Endothelial cell of umbilical vein (primary cell): ENCODE measurements at regions not wholly inside any gene's neighbourhood (a gene's known extent, or its start where the extent isn't known, plus 50 kb on each side); places are given as distances from the start of the nearest gene placed in this dataset.

Experiments used
- BruUV-seq: library from RNA; stranded (reverse); fragments of 400-500 nt; replicated peaks from 2 replicates; lab custom pipeline; 2021; lab: Mats Ljungman, UMichigan
- CTCF ChIA-PET: fragments of 300-600, 350-600 bp; sonication (Branson Sonifier 250); formaldehyde crosslinking; loops from one replicate; lab custom pipeline; 2021; ENCODE audit warnings: antibody characterized with exemption, inconsistent platforms; lab: Charles Lee
- POLR2A ChIA-PET: fragments of 300-600, 350-600 bp; sonication (Branson Sonifier 250); formaldehyde crosslinking; loops from one replicate; lab custom pipeline; 2021; ENCODE audit warnings: antibody characterized with exemption, inconsistent platforms; lab: Charles Lee
- DNase-seq: peaks from one replicate; pipeline ENCODE4 v3.0.0-alpha.2; 2011; ENCODE audit warnings: low read depth, low spot score
- FAIRE-seq: peaks from 2 replicates; lab custom pipeline; 2011; peaks lifted over from hg19 to GRCh38; lab: Jason Lieb, UNC
- H2AFZ ChIP-seq: 2 replicates; pipeline ENCODE4 v1.6.0; 2012; ENCODE audit warnings: low read depth, low read length, control low read depth, inconsistent platforms
- H3K27ac ChIP-seq: 2 replicates; pipeline ENCODE4 v1.5.1; 2011; ENCODE audit warnings: low read depth, mild to moderate bottlenecking, control low read depth, low read length, moderate library complexity; ENCODE audit not compliant: insufficient read depth
- H3K27me3 ChIP-seq, 2 experiments: 2 replicates each; pipeline versions ENCODE4 v1.6.0 to v1.6.1; 2011; ENCODE audit warnings: low read length in 2 of 2, mixed read lengths in 1 of 2; ENCODE audit not compliant: control insufficient read depth in 2 of 2, insufficient read depth in 2 of 2
- H3K36me3 ChIP-seq, 2 experiments: 2 replicates in 1 of 2; 3 replicates in 1 of 2; pipeline ENCODE4 v1.5.1; 2011; ENCODE audit warnings: low read length in 2 of 2, mild to moderate bottlenecking in 1 of 2, moderate library complexity in 1 of 2; ENCODE audit not compliant: control insufficient read depth in 2 of 2, insufficient read depth in 2 of 2; ENCODE audit errors: extremely low read depth in 1 of 2
- H3K4me1 ChIP-seq: 3 replicates; pipeline ENCODE4 v1.5.1; 2011; ENCODE audit warnings: mild to moderate bottlenecking, low read length; ENCODE audit not compliant: control insufficient read depth, insufficient read depth; ENCODE audit errors: extremely low read depth
- H3K4me2 ChIP-seq: 2 replicates; pipeline ENCODE4 v1.6.1; 2011; ENCODE audit warnings: low read length, control low read depth, mixed read lengths; ENCODE audit not compliant: insufficient read depth
- H3K4me3 ChIP-seq, 3 experiments: fragments of 200-600 bp in 1 of 3; sonication (generic), shearing (Covaris generic) in 1 of 3; replicated peaks in 1 of 3; 2 replicates each; pipeline ENCODE4 v1.5.1; 2011 to 2016; ENCODE audit warnings: control low read depth in 3 of 3, low read length in 3 of 3, mild to moderate bottlenecking in 2 of 3, inconsistent platforms in 1 of 3, low read depth in 1 of 3, moderate library complexity in 1 of 3; ENCODE audit not compliant: insufficient read depth in 1 of 3
- H3K79me2 ChIP-seq: 2 replicates; pipeline ENCODE4 v1.6.0; 2012; ENCODE audit warnings: low read length, inconsistent platforms; ENCODE audit not compliant: control insufficient read depth, insufficient read depth
- H3K9ac ChIP-seq: replicated peaks from 2 replicates; pipeline ENCODE3; 2011; ENCODE audit warnings: low read length, control low read depth; ENCODE audit not compliant: insufficient read depth; ENCODE audit errors: extremely low read depth
- H3K9me1 ChIP-seq: replicated peaks from 3 replicates; pipeline ENCODE4 v1.6.0; 2011; ENCODE audit warnings: mild to moderate bottlenecking, low read length; ENCODE audit not compliant: control insufficient read depth, insufficient read depth; ENCODE audit errors: extremely low read depth
- H3K9me3 ChIP-seq: replicated peaks from 2 replicates; pipeline ENCODE4 v1.5.1; 2012; ENCODE audit warnings: low read length, inconsistent platforms; ENCODE audit not compliant: control insufficient read depth, insufficient read depth
- H4K20me1 ChIP-seq: replicated peaks from 2 replicates; pipeline ENCODE3; 2011; ENCODE audit warnings: mild to moderate bottlenecking, low read length; ENCODE audit not compliant: control insufficient read depth, insufficient read depth; ENCODE audit errors: extremely low read depth
- CTCF ChIP-seq, 2 donors: IDR thresholded peaks; 1 replicate in 1 of 2; 2 replicates in 1 of 2; pipeline ENCODE4 v1.5.1; 2011; ENCODE audit warnings: low read length in 2 of 2, mild to moderate bottlenecking in 2 of 2, moderate library complexity in 2 of 2, control low read depth in 1 of 2, inconsistent platforms in 1 of 2, low read depth in 1 of 2; ENCODE audit not compliant: insufficient read depth in 1 of 2; ENCODE audit errors: extremely low read depth in 1 of 2
- EZH2 ChIP-seq: IDR thresholded peaks from 2 replicates; pipeline ENCODE4 v1.6.1; 2012; ENCODE audit warnings: borderline replicate concordance, low read depth, mild to moderate bottlenecking, moderate library complexity, low read length, inconsistent platforms; ENCODE audit not compliant: severe bottlenecking
- FOS ChIP-seq: IDR thresholded peaks from 2 replicates; pipeline ENCODE4 v1.6.1; 2011; ENCODE audit warnings: mild to moderate bottlenecking, low read length, moderate library complexity, borderline replicate concordance; ENCODE audit not compliant: insufficient read depth
- GATA2 ChIP-seq: IDR thresholded peaks from 2 replicates; pipeline ENCODE4 v1.7.0; 2011; ENCODE audit warnings: low read depth, mild to moderate bottlenecking, moderate library complexity, mixed read lengths, low read length; ENCODE audit not compliant: insufficient read length, insufficient read depth
- JUN ChIP-seq: IDR thresholded peaks from 2 replicates; pipeline ENCODE4 v1.6.1; 2011; ENCODE audit warnings: borderline replicate concordance, low read depth; ENCODE audit not compliant: insufficient read length, insufficient read depth
- MYC ChIP-seq: IDR thresholded peaks from one replicate; pipeline ENCODE4 v1.6.1; 2011; ENCODE audit warnings: mild to moderate bottlenecking, low read depth, low read length
- POLR2A ChIP-seq: IDR thresholded peaks from 2 replicates; pipeline ENCODE4 v1.6.1; 2012; ENCODE audit warnings: low read depth, mild to moderate bottlenecking, control low read depth, low read length
- POLR2AphosphoS5 ChIP-seq: IDR thresholded peaks from 2 replicates; pipeline ENCODE4 v1.6.1; 2012; ENCODE audit warnings: low read depth, mild to moderate bottlenecking, control low read depth, low read length, moderate library complexity; ENCODE audit not compliant: insufficient read depth
- dilution Hi-C: fragments of 300-500 bp; cut with MboI; formaldehyde crosslinking; loops from one replicate; pipeline ENCODE4 v1.15.0; 2019; ENCODE audit warnings: low sequenced_read_pairs; ENCODE audit not compliant: extremely low pct_ligation_motif_present
- intact Hi-C: fragments of 100-400 bp; cut with micrococcal nuclease; formaldehyde crosslinking; loops from one replicate; pipeline ENCODE4 v1.10.0; 2022
- TF ChIP-seq, protein P1 (sequence below): IDR thresholded peaks from 2 replicates; pipeline ENCODE4 v1.6.1; 2011; ENCODE audit not compliant: insufficient read depth, insufficient read length

DNA sequence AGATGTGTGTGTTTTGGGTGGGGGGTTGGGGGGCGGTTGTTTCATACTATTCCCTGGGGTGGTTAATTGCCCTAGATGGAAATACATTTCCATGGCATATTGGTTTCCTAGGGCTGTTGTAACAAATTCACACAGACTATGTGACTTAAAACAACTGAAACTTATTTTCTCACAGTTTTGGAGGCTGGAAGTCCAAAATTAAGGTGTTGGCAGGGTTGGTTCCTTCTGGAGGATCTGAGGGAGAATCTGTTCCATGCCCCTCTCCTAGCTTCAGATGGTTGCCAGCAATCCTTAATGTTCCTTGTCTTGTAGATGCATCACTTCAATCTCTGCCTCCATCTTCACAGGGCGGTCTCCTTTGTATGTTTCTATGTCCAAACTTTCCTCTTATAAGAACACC is 353.7 kb upstream of the ACTBL2 start:
- no TSS peak for BruUV-seq
- dilution Hi-C loops (no loop called here), intact Hi-C loops (no loop called here)
- Histone ChIP-seq H2AFZ (no peak overlapping the region), H3K4me3 (no peak overlapping the region), H3K4me2 (no peak overlapping the region), H3K79me2 (no peaks in the 10 kb centered on the region), H3K27ac (no peak overlapping the region), H3K27me3 (no peaks in the 10 kb centered on the region), H3K9me3 (no peaks in the 10 kb centered on the region), H3K36me3 (no peaks in the 10 kb centered on the region), H3K9ac (no peak overlapping the region), H4K20me1 (no peaks in the 10 kb centered on the region), H3K4me1 (peaks cover 53% of the 10 kb centered on the region), H3K9me1 (no peaks in the 10 kb centered on the region)
- no peak for DNase-seq
- POLR2A ChIA-PET = interaction anchor here (0.7 kb wide), 1 partner anchor 410 kb away, joined by 8 read pairs; no protein-coding TSS in a partner anchor
- no peak for FAIRE-seq
- CTCF ChIA-PET = no interaction called here
- TF ChIP-seq GATA2 = no peak
- no peak for TF ChIP-seq JUN
- TF ChIP-seq MYC = no peak
- TF ChIP-seq FOS = no peak
- no peak for TF ChIP-seq POLR2AphosphoS5
- no peak for TF ChIP-seq POLR2A
- TF ChIP-seq CTCF (IDR thresholded peaks at IDR 0.05; ENCODE audit: extremely low read depth in 1 of 2, insufficient read depth in 1 of 2, low read depth in 1 of 2, low read length in 2 of 2) = no peak
- TF ChIP-seq, protein P1, sequence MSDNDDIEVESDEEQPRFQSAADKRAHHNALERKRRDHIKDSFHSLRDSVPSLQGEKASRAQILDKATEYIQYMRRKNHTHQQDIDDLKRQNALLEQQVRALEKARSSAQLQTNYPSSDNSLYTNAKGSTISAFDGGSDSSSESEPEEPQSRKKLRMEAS = no peak
- TF ChIP-seq EZH2 = no peak
